CD4-positive, alpha-beta T cell treated with Interleukin-17A for 1 hour (primary cell): ENCODE measurements at regions not wholly inside any gene's neighbourhood (a gene's known extent, or its start where the extent isn't known, plus 50 kb on each side); places are given as distances from the start of the nearest gene placed in this dataset.

Experiments used
- DNase-seq: peaks from one replicate; pipeline ENCODE4 v3.0.0-alpha.2; 2020

- DNase-seq: no peak
These were observed 168.8 kb downstream of the CYLD start for GRCh38 chr16:50910736-50911100.

GRCh38 chr16:50909831-50910735, 168.2 kb downstream of the CYLD start:
- DNase-seq: no peak

DNA sequence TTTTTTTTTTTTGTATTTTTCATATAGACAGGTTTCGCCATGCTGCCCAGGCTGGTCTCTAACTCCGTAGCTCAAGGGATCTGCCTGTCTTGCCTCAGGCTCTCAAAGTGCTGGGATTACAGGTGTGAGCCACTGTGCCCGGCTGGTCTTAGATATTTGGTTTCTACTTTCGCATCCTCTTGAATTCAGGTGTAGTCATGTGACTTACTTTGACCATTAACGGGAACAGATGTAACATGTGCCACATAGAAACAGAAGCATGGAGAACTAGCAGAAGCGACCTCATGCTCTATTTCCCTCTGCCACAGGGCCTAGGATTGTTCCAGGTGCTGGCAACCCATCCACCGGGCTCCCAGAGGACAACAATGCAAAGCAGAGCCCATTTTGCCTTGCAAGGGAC, 166.6 kb downstream of the CYLD start:
- no peak for DNase-seq

DNA sequence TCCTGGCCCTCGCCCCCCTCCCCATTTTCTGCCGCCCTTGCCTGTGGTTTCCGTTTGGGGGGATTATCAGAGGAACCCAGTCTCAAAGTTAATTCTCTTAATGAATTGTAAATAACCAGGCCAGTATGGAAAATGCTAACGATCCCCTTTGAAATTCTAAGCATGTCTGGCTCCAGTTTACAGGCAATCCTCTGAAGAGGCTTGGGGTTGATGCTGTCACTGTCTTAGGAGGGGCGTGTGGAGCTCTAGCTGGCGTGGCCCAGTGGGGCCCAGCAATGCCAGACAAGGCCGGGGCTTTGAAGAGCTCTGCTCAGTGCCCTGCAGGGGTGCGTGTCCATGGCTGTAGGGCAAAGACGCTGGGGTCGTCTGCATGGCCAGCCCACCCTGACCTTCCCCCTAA, 164.6 kb downstream of the CYLD start:
- DNase-seq: no peak

GRCh38 chr16:50902457-50902856, 160.6 kb downstream of the CYLD start:
- DNase-seq: no peak

DNA sequence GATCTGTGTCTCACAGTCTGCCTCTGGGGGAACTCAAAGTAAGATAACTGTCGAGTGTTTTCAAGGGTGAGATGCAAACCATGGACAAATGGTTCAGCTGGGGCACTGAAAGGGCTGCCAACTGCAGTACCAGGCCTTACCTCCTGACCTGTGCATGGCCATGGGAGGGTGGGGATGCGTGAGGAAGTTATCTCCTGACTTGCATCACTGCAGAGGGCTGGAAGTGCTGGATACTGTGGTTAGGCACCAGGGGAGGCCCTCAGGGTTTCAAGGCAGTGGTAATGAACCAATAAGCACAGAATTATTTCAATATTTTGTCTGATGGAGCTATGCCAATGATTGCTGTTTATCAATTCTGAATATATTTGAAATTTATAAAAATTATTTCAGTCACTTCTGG, 159.2 kb downstream of the CYLD start:
- no peak for DNase-seq

GRCh38 chr16:50900391-50900942, 158.6 kb downstream of the CYLD start:
- DNase-seq: no peak

GRCh38 chr16:50899951-50900350, 158.1 kb downstream of the CYLD start:
- DNase-seq: no peak

GRCh38 chr16:50889746-50890145, 147.9 kb downstream of the CYLD start:
- no peak for DNase-seq

DNA sequence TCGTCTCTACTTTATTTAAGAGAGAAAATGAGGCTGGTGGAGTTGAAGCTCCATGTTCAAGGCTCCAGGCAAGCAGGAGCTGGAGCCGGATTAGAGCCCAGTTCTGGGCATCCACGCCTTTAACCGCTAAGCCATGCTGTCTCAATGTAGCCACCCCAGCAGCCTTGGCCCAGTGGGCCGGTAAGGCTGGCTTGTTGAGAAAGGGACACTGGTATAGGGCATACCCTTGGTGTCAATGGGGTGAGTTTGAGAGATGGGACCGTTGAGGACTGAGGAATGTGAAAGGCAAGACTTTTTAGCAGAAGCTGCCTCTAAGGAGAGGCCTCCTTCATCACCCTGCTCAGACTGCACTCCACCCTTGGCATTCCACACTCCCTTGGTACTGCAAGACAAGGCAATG, 147.4 kb downstream of the CYLD start:
- DNase-seq: no peak

DNA sequence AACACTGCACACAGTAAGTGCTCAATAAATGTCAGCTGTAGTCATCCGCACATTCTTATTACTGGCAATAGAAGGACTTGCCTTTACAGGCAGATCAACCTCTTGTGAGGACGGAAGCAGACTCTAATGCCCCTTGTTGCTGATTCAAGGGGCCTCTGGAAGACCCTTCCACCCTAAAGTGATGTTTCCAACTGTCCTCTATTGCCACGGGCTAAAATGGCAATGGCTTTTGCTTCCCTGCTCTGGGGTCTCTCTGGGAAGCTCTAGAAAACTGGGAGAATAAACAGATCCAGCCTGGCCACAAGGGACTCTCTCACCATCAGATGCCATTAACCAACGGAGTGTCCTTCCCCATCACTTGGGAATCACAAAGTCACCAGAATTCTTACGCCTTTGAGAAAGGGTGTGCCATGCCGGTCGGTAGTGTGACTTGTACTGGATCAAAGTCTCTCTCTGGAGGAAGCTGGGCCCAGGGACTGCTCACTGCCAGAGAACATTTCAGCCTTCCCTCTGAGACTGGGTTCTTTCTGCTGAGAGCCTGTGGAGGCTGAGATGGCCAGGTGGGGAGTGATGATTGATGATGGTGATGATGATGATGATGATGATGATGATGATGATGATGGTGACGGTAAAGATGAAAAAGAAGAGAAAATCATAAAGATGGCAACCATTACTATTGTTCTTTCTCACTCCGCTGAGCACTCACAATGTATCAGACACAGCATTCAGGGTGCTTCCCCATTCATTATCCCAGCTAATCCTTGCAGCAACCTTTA, 146.8 kb downstream of the CYLD start:
- DNase-seq: no peak

- DNase-seq: no peak
These were observed 145.8 kb downstream of the CYLD start for GRCh38 chr16:50887500-50888298.

- DNase-seq: peak; percentile 2
These were observed 142.4 kb downstream of the CYLD start for GRCh38 chr16:50884066-50884860.

GRCh38 chr16:50881956-50882355, 140.1 kb downstream of the CYLD start:
- DNase-seq: no peak

- DNase-seq: no peak
These were observed 139.5 kb downstream of the CYLD start for GRCh38 chr16:50881331-50881830.

DNA sequence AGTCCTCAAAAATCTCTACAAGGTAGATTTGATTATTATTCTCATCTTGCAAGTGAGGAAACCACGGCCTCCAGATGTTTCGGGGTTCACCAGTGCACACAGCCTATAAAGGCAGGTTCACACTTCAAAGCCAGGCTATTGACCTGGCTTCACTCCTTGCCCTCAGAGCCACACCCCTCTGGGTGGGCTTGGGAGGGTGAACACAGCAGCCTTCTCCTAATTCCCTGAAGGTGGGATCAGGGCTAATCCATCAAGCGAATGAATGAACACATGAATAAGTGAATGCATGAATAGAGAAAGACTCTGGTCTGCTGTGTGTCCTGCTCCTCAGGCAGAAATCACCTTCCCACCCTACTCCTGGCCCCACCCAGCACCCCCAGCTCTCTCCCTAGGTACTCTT, 139.0 kb downstream of the CYLD start:
- DNase-seq: no peak

- no peak for DNase-seq
These were observed 138.2 kb downstream of the CYLD start for GRCh38 chr16:50879873-50880695.

GRCh38 chr16:50878966-50879615, 137.2 kb downstream of the CYLD start:
- no peak for DNase-seq

DNA sequence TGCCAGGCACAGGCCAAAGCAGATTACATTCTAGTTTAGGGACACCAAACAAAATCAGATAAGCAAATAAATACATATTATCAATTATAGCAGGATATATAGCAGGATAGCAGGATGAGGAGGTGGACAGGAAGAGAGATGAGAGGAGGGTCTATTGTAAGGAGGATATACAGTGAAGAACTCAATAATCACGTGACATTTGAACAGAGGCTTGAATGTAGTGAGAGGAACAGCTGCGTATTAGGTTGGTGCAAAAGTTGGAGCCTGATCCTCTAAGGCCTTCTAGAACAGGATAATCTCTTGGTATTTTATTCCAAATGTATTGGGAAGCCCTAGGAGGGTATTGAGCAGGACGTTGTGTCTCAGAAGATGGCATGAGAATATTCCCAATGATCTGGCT, 136.7 kb downstream of the CYLD start:
- no peak for DNase-seq

DNA sequence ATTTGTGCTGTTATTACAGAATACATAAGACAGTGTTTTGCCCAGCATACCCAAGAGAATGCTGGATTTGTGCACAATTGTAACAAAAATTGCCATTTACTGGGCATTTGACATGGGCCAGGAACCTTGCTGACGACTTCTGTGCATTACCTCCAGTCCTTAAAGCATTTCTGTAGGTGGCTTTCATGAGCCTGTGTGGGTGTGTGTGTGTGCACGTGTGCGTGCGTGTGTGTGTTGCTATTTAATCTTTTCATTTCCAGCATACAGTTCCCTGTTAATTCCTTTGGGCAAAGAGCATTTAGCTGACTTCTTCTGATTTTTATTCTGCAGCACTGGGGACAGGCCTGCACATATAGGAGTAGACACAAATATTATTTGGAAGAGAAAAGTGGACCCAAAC, 134.4 kb downstream of the CYLD start:
- DNase-seq: no peak

DNA sequence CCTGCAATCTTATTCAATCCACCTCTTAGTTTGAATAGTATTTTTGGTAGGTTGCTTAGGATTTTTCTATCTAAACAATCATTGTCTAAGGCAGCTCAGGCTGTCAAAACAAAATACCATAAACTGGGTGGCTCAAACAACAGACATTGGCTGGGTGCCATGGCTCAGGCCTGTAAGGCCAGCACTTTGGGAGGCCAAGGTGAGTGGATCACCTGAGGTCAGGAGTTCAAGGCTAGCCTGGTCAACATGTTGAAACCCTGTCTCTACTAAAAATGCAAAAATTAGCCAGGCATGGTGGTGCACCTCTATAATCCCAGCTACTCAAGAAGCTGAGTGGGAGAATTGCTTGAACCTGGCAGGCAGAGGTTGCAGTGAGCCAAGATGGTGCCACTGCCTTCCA, 126.7 kb downstream of the CYLD start:
- no peak for DNase-seq
